Sigmoid colon (tissue), 4 donors: ENCODE measurements at regions not wholly inside any gene's neighbourhood (a gene's known extent, or its start where the extent isn't known, plus 50 kb on each side); places are given as distances from the start of the nearest gene placed in this dataset.

Experiments
- EP300 ChIP-seq, 4 donors: sonication (generic); formaldehyde crosslinking; IDR thresholded peaks; one replicate each; pipeline ENCODE4 v1.6.1; 2017; ENCODE audit warnings: antibody characterized with exemption in 4 of 4
- POLR2A ChIP-seq, 2 donors: fragments of 450-650 bp; IDR thresholded peaks; one replicate each; pipeline ENCODE4 v1.6.1; 2016; ENCODE audit warnings: antibody characterized with exemption in 2 of 2, mild to moderate bottlenecking in 2 of 2, moderate library complexity in 2 of 2
- POLR2AphosphoS5 ChIP-seq, 4 donors: sonication (generic); formaldehyde crosslinking; IDR thresholded peaks; one replicate each; pipeline ENCODE4 v1.6.1; 2017; ENCODE audit warnings: antibody characterized with exemption in 4 of 4
- TF ChIP-seq, protein P1 (sequence below), 4 experiments: fragments of 450-650 bp in 3 of 4; fragments of 200-600 bp in 1 of 4; IDR thresholded peaks; one replicate each; pipeline ENCODE4 v1.5.1; 2016 to 2019; ENCODE audit warnings: antibody characterized with exemption in 4 of 4, mild to moderate bottlenecking in 3 of 4, moderate library complexity in 2 of 4

DNA sequence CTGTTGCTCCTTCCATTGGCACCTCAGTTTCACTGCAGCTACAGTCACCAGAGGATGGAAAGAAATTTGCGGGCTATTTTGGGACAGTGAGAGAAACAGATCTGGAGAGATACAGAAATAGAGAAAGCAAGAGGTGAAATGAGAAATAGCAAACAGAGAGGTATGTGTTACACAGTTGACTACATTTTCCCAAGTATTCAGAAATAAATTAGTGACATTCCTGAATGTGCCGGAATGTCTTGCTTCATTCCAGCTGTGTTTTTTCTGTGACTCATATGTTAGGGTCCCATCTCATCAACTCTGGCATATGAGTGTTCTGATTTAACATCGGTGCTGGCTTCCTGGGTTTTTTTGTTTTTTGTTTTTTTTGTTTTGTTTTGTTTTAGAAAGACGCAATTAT is 63.8 kb upstream of the ZNF462 start:
- TF ChIP-seq POLR2A (IDR thresholded peaks at IDR 0.05) (no peak), POLR2AphosphoS5 (IDR thresholded peaks at IDR 0.05) (no peak), EP300 (IDR thresholded peaks at IDR 0.05) (no peak)
- TF ChIP-seq, protein P1, sequence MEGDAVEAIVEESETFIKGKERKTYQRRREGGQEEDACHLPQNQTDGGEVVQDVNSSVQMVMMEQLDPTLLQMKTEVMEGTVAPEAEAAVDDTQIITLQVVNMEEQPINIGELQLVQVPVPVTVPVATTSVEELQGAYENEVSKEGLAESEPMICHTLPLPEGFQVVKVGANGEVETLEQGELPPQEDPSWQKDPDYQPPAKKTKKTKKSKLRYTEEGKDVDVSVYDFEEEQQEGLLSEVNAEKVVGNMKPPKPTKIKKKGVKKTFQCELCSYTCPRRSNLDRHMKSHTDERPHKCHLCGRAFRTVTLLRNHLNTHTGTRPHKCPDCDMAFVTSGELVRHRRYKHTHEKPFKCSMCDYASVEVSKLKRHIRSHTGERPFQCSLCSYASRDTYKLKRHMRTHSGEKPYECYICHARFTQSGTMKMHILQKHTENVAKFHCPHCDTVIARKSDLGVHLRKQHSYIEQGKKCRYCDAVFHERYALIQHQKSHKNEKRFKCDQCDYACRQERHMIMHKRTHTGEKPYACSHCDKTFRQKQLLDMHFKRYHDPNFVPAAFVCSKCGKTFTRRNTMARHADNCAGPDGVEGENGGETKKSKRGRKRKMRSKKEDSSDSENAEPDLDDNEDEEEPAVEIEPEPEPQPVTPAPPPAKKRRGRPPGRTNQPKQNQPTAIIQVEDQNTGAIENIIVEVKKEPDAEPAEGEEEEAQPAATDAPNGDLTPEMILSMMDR (IDR thresholded peaks at IDR 0.05): no peak
